IPS DF 4.7 (cell line): ENCODE measurements at regions not wholly inside any gene's neighbourhood (a gene's known extent, or its start where the extent isn't known, plus 50 kb on each side); places are given as distances from the start of the nearest gene placed in this dataset.

ENCODE experiments used
- DNase-seq: peaks from one replicate; pipeline ENCODE4 v3.0.0-alpha.2; 2013; ENCODE audit warnings: low spot score; ENCODE audit errors: extremely low read depth

GRCh38 chr15:70475407-70475781 lies 288.0 kb downstream of the UACA start:
- DNase-seq = no peak

GRCh38 chr15:70474471-70475406 lies 288.6 kb downstream of the UACA start:
- no peak for DNase-seq

GRCh38 chr15:70473581-70474370 lies 289.6 kb downstream of the UACA start:
- no peak for DNase-seq

- DNase-seq = no peak
Measured at GRCh38 chr15:70471517-70471916, 291.8 kb downstream of the UACA start.

- no peak for DNase-seq
Measured at GRCh38 chr15:70470556-70471191, 292.7 kb downstream of the UACA start.

- DNase-seq = no peak
Measured at GRCh38 chr15:70469651-70470555, 293.5 kb downstream of the UACA start.

GRCh38 chr15:70469182-70469581 lies 294.2 kb downstream of the UACA start:
- DNase-seq = no peak

GRCh38 chr15:70466895-70467529 lies 296.3 kb downstream of the UACA start:
- DNase-seq = no peak

GRCh38 chr15:70466305-70466704 lies 297.1 kb downstream of the UACA start:
- no peak for DNase-seq

GRCh38 chr15:70465812-70466211 lies 297.5 kb downstream of the UACA start:
- DNase-seq = no peak

- DNase-seq = no peak
Measured at GRCh38 chr15:70463453-70463834, 299.9 kb downstream of the UACA start.

GRCh38 chr15:70461992-70462391 lies 301.4 kb downstream of the UACA start:
- no peak for DNase-seq

- no peak for DNase-seq
Measured at GRCh38 chr15:70461017-70461416, 302.3 kb downstream of the UACA start.

- no peak for DNase-seq
Measured at GRCh38 chr15:70459312-70459711, 304.0 kb downstream of the UACA start.

GRCh38 chr15:70453766-70454165 lies 309.6 kb downstream of the UACA start:
- no peak for DNase-seq

- no peak for DNase-seq
Measured at GRCh38 chr15:70453238-70453637, 310.1 kb downstream of the UACA start.

- DNase-seq = no peak
Measured at GRCh38 chr15:70451821-70452653, 311.3 kb downstream of the UACA start.

- DNase-seq = no peak
Measured at GRCh38 chr15:70450142-70450443, 313.3 kb downstream of the UACA start.

GRCh38 chr15:70449311-70450141 lies 313.8 kb downstream of the UACA start:
- no peak for DNase-seq
